Occipital lobe (tissue), 1 donor: ENCODE measurements at regions not wholly inside any gene's neighbourhood (a gene's known extent, or its start where the extent isn't known, plus 50 kb on each side); places are given as distances from the start of the nearest gene placed in this dataset.
"Not testable (repeated sequence)": the region's sequence is repeated elsewhere in the genome, so short reads cannot be mapped to it uniquely, and the experiment has no call there.

Experiments
- DNase-seq: peaks from one replicate; lab custom pipeline; 2025; lab: John Stamatoyannopoulos, UW

GRCh38 chr6:165010556-165011535 lies 298.6 kb downstream of the C6orf118 start:
- DNase-seq = no peak

GRCh38 chr6:165008971-165009370 lies 300.4 kb downstream of the C6orf118 start:
- no peak for DNase-seq

- no peak for DNase-seq
Measured at GRCh38 chr6:165002866-165003265, 306.5 kb downstream of the C6orf118 start.

GRCh38 chr6:165002358-165002757 lies 307.0 kb downstream of the C6orf118 start:
- DNase-seq = no peak

- no peak for DNase-seq
Measured at GRCh38 chr6:165001502-165002157, 307.8 kb downstream of the C6orf118 start.

- no peak for DNase-seq
Measured at GRCh38 chr6:164998297-164998696, 311.1 kb downstream of the C6orf118 start.

- no peak for DNase-seq
Measured at GRCh38 chr6:164996838-164997237, 312.6 kb downstream of the C6orf118 start.

GRCh38 chr6:164991573-164991972 lies 317.8 kb downstream of the C6orf118 start:
- no peak for DNase-seq

GRCh38 chr6:164990901-164991300 lies 318.5 kb downstream of the C6orf118 start:
- no peak for DNase-seq

- DNase-seq = no peak
Measured at GRCh38 chr6:164982389-164982788, 327.0 kb downstream of the C6orf118 start.

GRCh38 chr6:164967102-164967501 lies 342.3 kb downstream of the C6orf118 start:
- DNase-seq = no peak

GRCh38 chr6:164962805-164963204 lies 346.6 kb downstream of the C6orf118 start:
- DNase-seq = no peak

- no peak for DNase-seq
Measured at GRCh38 chr6:164947164-164947563, 362.2 kb downstream of the C6orf118 start.

GRCh38 chr6:164942271-164942670 lies 367.1 kb downstream of the C6orf118 start:
- no peak for DNase-seq

- DNase-seq = not testable (repeated sequence)
Measured at GRCh38 chr6:164933238-164933794, 376.1 kb downstream of the C6orf118 start.

GRCh38 chr6:164929408-164929977 lies 379.9 kb downstream of the C6orf118 start:
- no peak for DNase-seq

GRCh38 chr6:164928728-164929407 lies 380.5 kb downstream of the C6orf118 start:
- DNase-seq = no peak

GRCh38 chr6:164928057-164928727 lies 381.2 kb downstream of the C6orf118 start:
- peak; percentile 39 for DNase-seq

- DNase-seq = peak; percentile 85
Measured at GRCh38 chr6:164927288-164928056, 381.9 kb downstream of the C6orf118 start.

- no peak for DNase-seq
Measured at GRCh38 chr6:164926686-164927085, 382.7 kb downstream of the C6orf118 start.
